DND-41 (cell line): ENCODE measurements at regions not wholly inside any gene's neighbourhood (a gene's known extent, or its start where the extent isn't known, plus 50 kb on each side); places are given as distances from the start of the nearest gene placed in this dataset.

Experiments
- ATAC-seq: fragments of 200-7000 bp; cut with Tn5 transposase; 3 replicates; pipeline ENCODE4 v1.9.1; 2021; ENCODE audit warnings: low read depth; ENCODE audit not compliant: insufficient read depth
- DNase-seq: peaks from one replicate; pipeline ENCODE4 v3.0.0-alpha.2; 2020
- H2AFZ ChIP-seq: 2 replicates; pipeline ENCODE4 v1.6.0; 2012; ENCODE audit warnings: low read depth, low read length
- H3K27ac ChIP-seq: 2 replicates; pipeline ENCODE4 v1.5.1; 2012; ENCODE audit warnings: low read length, inconsistent platforms
- H3K27me3 ChIP-seq: fragments of 200-600 bp; sonication (generic); 2 replicates; pipeline ENCODE4 v1.6.0; 2012; ENCODE audit warnings: low read length, mild to moderate bottlenecking, inconsistent platforms; ENCODE audit not compliant: insufficient read depth, poor library complexity
- H3K36me3 ChIP-seq: 2 replicates; pipeline ENCODE4 v1.5.1; 2012; ENCODE audit warnings: low read length, inconsistent platforms; ENCODE audit not compliant: insufficient read depth
- H3K4me1 ChIP-seq: 2 replicates; pipeline ENCODE4 v1.5.1; 2012; ENCODE audit warnings: mild to moderate bottlenecking, low read length; ENCODE audit not compliant: insufficient read depth
- H3K4me2 ChIP-seq: 2 replicates; pipeline ENCODE4 v1.6.0; 2012; ENCODE audit warnings: mild to moderate bottlenecking, moderate library complexity, low read length, inconsistent platforms; ENCODE audit not compliant: insufficient read depth
- H3K4me3 ChIP-seq, 2 experiments: fragments of 200-600 bp in 1 of 2; shearing (Covaris generic) in 1 of 2; 2 replicates each; pipeline ENCODE4 v1.5.1; 2012 to 2016; ENCODE audit warnings: inconsistent platforms in 2 of 2, low read length in 2 of 2, mild to moderate bottlenecking in 2 of 2, low read depth in 1 of 2, moderate library complexity in 1 of 2
- H3K79me2 ChIP-seq: 2 replicates; pipeline ENCODE4 v1.6.0; 2012; ENCODE audit warnings: low read length, inconsistent platforms; ENCODE audit not compliant: insufficient read depth
- H3K9ac ChIP-seq: 2 replicates; pipeline ENCODE4 v1.6.0; 2012; ENCODE audit warnings: low read depth, mild to moderate bottlenecking, inconsistent platforms, low read length, moderate library complexity
- H3K9me3 ChIP-seq: 2 replicates; pipeline ENCODE4 v1.5.1; 2012; ENCODE audit warnings: low read length, moderate library complexity, mild to moderate bottlenecking, inconsistent platforms; ENCODE audit not compliant: insufficient read depth, severe bottlenecking
- H4K20me1 ChIP-seq: 2 replicates; pipeline ENCODE4 v1.6.0; 2012; ENCODE audit warnings: low read length; ENCODE audit not compliant: insufficient read depth
- EZH2 ChIP-seq: IDR thresholded peaks from 3 replicates; pipeline ENCODE4 v1.6.1; 2012; ENCODE audit warnings: borderline replicate concordance, low read depth, mild to moderate bottlenecking, moderate library complexity, low read length, inconsistent platforms; ENCODE audit not compliant: severe bottlenecking
- TF ChIP-seq, protein P1 (sequence below): IDR thresholded peaks from 2 replicates; pipeline ENCODE4 v1.5.1; 2012; ENCODE audit warnings: borderline replicate concordance, low read length, moderate library complexity, mild to moderate bottlenecking; ENCODE audit not compliant: poor library complexity, severe bottlenecking; ENCODE audit errors: extremely low read depth

GRCh38 chr2:183592271-183592670 lies 468.0 kb downstream of the NUP35 start:
- Histone ChIP-seq H3K4me2 (no peak overlapping the region), H3K27ac (no peak overlapping the region), H3K9me3 (no peaks in the 10 kb centered on the region), H3K4me3 (no peak overlapping the region), H3K27me3 (no peaks in the 10 kb centered on the region), H2AFZ (no peak overlapping the region), H3K9ac (no peak overlapping the region), H3K36me3 (no peaks in the 10 kb centered on the region), H4K20me1 (no peaks in the 10 kb centered on the region), H3K4me1 (no peaks in the 10 kb centered on the region), H3K79me2 (no peaks in the 10 kb centered on the region)
- no peak for ATAC-seq
- no peak for DNase-seq
- TF ChIP-seq EZH2 = no peak

- Histone ChIP-seq H3K27me3 (no peaks in the 10 kb centered on the region), H3K79me2 (no peaks in the 10 kb centered on the region), H3K27ac (no peak overlapping the region), H3K9me3 (no peaks in the 10 kb centered on the region), H3K9ac (no peak overlapping the region), H2AFZ (no peak overlapping the region), H3K4me3 (no peak overlapping the region), H3K4me2 (no peak overlapping the region), H3K36me3 (no peaks in the 10 kb centered on the region), H3K4me1 (no peaks in the 10 kb centered on the region), H4K20me1 (no peaks in the 10 kb centered on the region)
- DNase-seq = no peak
- TF ChIP-seq EZH2 = no peak
- TF ChIP-seq, protein P1, sequence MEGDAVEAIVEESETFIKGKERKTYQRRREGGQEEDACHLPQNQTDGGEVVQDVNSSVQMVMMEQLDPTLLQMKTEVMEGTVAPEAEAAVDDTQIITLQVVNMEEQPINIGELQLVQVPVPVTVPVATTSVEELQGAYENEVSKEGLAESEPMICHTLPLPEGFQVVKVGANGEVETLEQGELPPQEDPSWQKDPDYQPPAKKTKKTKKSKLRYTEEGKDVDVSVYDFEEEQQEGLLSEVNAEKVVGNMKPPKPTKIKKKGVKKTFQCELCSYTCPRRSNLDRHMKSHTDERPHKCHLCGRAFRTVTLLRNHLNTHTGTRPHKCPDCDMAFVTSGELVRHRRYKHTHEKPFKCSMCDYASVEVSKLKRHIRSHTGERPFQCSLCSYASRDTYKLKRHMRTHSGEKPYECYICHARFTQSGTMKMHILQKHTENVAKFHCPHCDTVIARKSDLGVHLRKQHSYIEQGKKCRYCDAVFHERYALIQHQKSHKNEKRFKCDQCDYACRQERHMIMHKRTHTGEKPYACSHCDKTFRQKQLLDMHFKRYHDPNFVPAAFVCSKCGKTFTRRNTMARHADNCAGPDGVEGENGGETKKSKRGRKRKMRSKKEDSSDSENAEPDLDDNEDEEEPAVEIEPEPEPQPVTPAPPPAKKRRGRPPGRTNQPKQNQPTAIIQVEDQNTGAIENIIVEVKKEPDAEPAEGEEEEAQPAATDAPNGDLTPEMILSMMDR = no peak
- ATAC-seq = no peak
Observed at GRCh38 chr2:183594150-183594549, 469.9 kb downstream of the NUP35 start.

GRCh38 chr2:183597841-183598240 lies 473.6 kb downstream of the NUP35 start:
- DNase-seq (no peak), ATAC-seq (no peak)
- no peaks in the 10 kb centered on the region for H3K9me3 ChIP-seq
- H2AFZ ChIP-seq = no peak overlapping the region
- no peaks in the 10 kb centered on the region for H3K36me3 ChIP-seq
- TF ChIP-seq, protein P1 = no peak
- TF ChIP-seq EZH2 = no peak
- no peaks in the 10 kb centered on the region for H4K20me1 ChIP-seq
- no peaks in the 10 kb centered on the region for H3K79me2 ChIP-seq
- H3K4me2 ChIP-seq = no peak overlapping the region
- no peaks in the 10 kb centered on the region for H3K27me3 ChIP-seq
- no peak overlapping the region for H3K9ac ChIP-seq
- H3K4me1 ChIP-seq = no peaks in the 10 kb centered on the region
- H3K27ac ChIP-seq = no peak overlapping the region
- no peak overlapping the region for H3K4me3 ChIP-seq

DNA sequence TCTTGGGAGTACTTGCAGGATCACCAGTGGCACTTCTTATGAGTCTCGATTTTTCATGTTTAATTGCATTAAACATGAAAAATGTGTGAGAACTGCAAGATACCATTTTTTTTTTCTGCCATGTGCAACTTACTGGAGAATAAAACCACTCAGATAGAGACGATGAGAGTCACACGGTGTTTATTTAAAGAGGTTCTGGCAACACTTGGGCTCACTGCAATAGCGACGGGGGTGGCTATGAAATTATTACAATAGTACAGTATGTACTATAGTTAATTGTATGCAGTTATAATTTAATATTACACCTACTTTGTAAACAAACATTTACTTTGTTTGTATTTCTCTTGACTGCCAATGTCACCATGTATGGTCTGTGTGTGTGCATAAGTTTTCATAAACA lies 479.8 kb downstream of the NUP35 start:
- H3K36me3 ChIP-seq = no peaks in the 10 kb centered on the region
- H3K27ac ChIP-seq = no peak overlapping the region
- TF ChIP-seq, protein P1 = no peak
- TF ChIP-seq EZH2 = no peak
- no peaks in the 10 kb centered on the region for H3K4me1 ChIP-seq
- H3K9ac ChIP-seq = no peak overlapping the region
- no peak overlapping the region for H3K4me2 ChIP-seq
- H2AFZ ChIP-seq = no peak overlapping the region
- no peaks in the 10 kb centered on the region for H3K9me3 ChIP-seq
- DNase-seq = no peak
- H3K27me3 ChIP-seq = no peaks in the 10 kb centered on the region
- no peaks in the 10 kb centered on the region for H4K20me1 ChIP-seq
- H3K79me2 ChIP-seq = no peaks in the 10 kb centered on the region
- no peak overlapping the region for H3K4me3 ChIP-seq
- ATAC-seq = no peak
